Neutrophil (primary cell): ENCODE measurements at regions not wholly inside any gene's neighbourhood (a gene's known extent, or its start where the extent isn't known, plus 50 kb on each side); places are given as distances from the start of the nearest gene placed in this dataset.

Experiments used
- H3K27ac ChIP-seq: fragments of 200-600 bp; sonication (generic); 2 replicates; pipeline ENCODE4 v1.5.1; 2016; ENCODE audit warnings: mild to moderate bottlenecking, moderate library complexity
- H3K27me3 ChIP-seq: fragments of 200-600 bp; sonication (generic); 2 replicates; pipeline ENCODE4 v1.6.0; 2016; ENCODE audit warnings: mild to moderate bottlenecking
- H3K36me3 ChIP-seq: fragments of 200-600 bp; sonication (generic); 2 replicates; pipeline ENCODE4 v1.5.1; 2017
- H3K4me1 ChIP-seq, 2 experiments: fragments of 200-600 bp in 1 of 2; sonication (generic) in 1 of 2; 1 replicate in 1 of 2; 2 replicates in 1 of 2; pipeline versions ENCODE4 v1.5.1 to v1.6.1; 2013 to 2016; ENCODE audit warnings: low read depth in 1 of 2, low read length in 1 of 2, mild to moderate bottlenecking in 1 of 2, moderate library complexity in 1 of 2; ENCODE audit not compliant: control insufficient read depth in 1 of 2, insufficient read depth in 1 of 2
- H3K4me3 ChIP-seq, 2 experiments: fragments of 200-600 bp in 1 of 2; sonication (generic) in 1 of 2; 1 replicate in 1 of 2; 2 replicates in 1 of 2; pipeline ENCODE4 v1.5.1; 2013 to 2016; ENCODE audit warnings: low read depth in 1 of 2, low read length in 1 of 2, mild to moderate bottlenecking in 1 of 2, moderate library complexity in 1 of 2
- H3K9me3 ChIP-seq: fragments of 200-600 bp; sonication (generic); 2 replicates; pipeline ENCODE4 v1.5.1; 2016
- CTCF ChIP-seq: fragments of 200-600 bp; sonication (generic); IDR thresholded peaks from 2 replicates; pipeline ENCODE4 v1.5.1; 2016; ENCODE audit warnings: antibody characterized with exemption

- Histone ChIP-seq H3K9me3 (no peaks in the 10 kb centered on the region), H3K4me1 (no peaks in the 10 kb centered on the region), H3K4me3 (no peak overlapping the region), H3K36me3 (no peaks in the 10 kb centered on the region), H3K27me3 (no peaks in the 10 kb centered on the region), H3K27ac (no peak overlapping the region)
- no peak for TF ChIP-seq CTCF
Observed at GRCh38 chr3:82409842-82410241, 648.4 kb upstream of the GBE1 start.

DNA sequence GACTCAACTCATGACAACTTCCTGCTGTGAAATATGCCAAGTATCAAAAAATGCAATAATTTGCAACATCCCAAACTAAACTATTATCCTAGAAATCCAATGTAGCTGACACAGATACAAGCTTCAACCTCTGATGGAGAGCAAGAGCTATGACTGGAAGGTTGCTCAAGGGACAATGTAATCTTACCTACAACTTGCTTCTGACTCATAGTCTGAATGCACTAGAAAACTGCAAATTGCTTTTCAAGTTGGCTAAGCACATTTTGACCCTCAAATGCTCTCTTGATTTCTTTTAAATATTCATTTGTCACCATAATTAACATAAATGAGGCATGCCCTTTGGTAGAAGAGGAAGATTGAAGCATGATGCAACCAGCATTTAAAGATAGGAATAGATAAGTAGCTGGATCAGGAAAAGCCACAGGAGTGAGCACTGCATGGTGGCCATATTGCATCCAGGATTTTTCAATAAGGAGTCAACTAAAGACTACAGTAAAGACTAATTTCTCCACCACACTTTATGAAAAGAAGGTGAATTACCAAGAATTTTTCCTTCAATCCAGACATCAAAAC, 630.8 kb upstream of the GBE1 start:
- no peaks in the 10 kb centered on the region for H3K27me3 ChIP-seq
- H3K4me1 ChIP-seq = no peaks in the 10 kb centered on the region
- H3K36me3 ChIP-seq = no peaks in the 10 kb centered on the region
- TF ChIP-seq CTCF = no peak
- H3K9me3 ChIP-seq = no peaks in the 10 kb centered on the region
- H3K27ac ChIP-seq = no peak overlapping the region
- H3K4me3 ChIP-seq = no peak overlapping the region

- Histone ChIP-seq H3K4me1 (no peaks in the 10 kb centered on the region), H3K27me3 (no peaks in the 10 kb centered on the region), H3K9me3 (no peaks in the 10 kb centered on the region), H3K36me3 (no peaks in the 10 kb centered on the region), H3K4me3 (no peak overlapping the region), H3K27ac (no peak overlapping the region)
- no peak for TF ChIP-seq CTCF
Observed at GRCh38 chr3:82390868-82391267, 629.4 kb upstream of the GBE1 start.

- Histone ChIP-seq H3K9me3 (no peaks in the 10 kb centered on the region), H3K4me3 (no peak overlapping the region), H3K27ac (no peak overlapping the region), H3K4me1 (no peaks in the 10 kb centered on the region), H3K36me3 (no peaks in the 10 kb centered on the region), H3K27me3 (no peaks in the 10 kb centered on the region)
- no peak for TF ChIP-seq CTCF
Observed at GRCh38 chr3:82386647-82387046, 625.2 kb upstream of the GBE1 start.

- no peak for TF ChIP-seq CTCF
- Histone ChIP-seq H3K4me3 (no peak overlapping the region), H3K36me3 (no peaks in the 10 kb centered on the region), H3K27me3 (no peaks in the 10 kb centered on the region), H3K27ac (no peak overlapping the region), H3K4me1 (no peaks in the 10 kb centered on the region), H3K9me3 (no peaks in the 10 kb centered on the region)
Observed at GRCh38 chr3:82384181-82384580, 622.7 kb upstream of the GBE1 start.

GRCh38 chr3:82382831-82383230, 621.4 kb upstream of the GBE1 start:
- H3K9me3 ChIP-seq = no peaks in the 10 kb centered on the region
- H3K27ac ChIP-seq = no peak overlapping the region
- H3K4me1 ChIP-seq = no peaks in the 10 kb centered on the region
- no peaks in the 10 kb centered on the region for H3K27me3 ChIP-seq
- no peaks in the 10 kb centered on the region for H3K36me3 ChIP-seq
- no peak for TF ChIP-seq CTCF
- no peak overlapping the region for H3K4me3 ChIP-seq
